Progenitor cell of endocrine pancreas (in vitro differentiated cells): ENCODE measurements at regions not wholly inside any gene's neighbourhood (a gene's known extent, or its start where the extent isn't known, plus 50 kb on each side); places are given as distances from the start of the nearest gene placed in this dataset.

ENCODE experiments used
- DNase-seq: peaks from one replicate; pipeline ENCODE4 v3.0.0; 2021; ENCODE audit warnings: low spot score; ENCODE audit not compliant: unreplicated experiment
- H3K27ac Mint-ChIP-seq: 2 replicates; pipeline ENCODE4 v1.8.0; 2021; ENCODE audit warnings: mild to moderate bottlenecking, moderate library complexity, mixed read lengths
- H3K27me3 Mint-ChIP-seq: 2 replicates; pipeline ENCODE4 v1.8.0; 2021; ENCODE audit warnings: mixed read lengths
- H3K36me3 Mint-ChIP-seq: 2 replicates; pipeline ENCODE4 v1.8.0; 2022; ENCODE audit warnings: mixed read lengths; ENCODE audit not compliant: insufficient read depth
- H3K4me1 Mint-ChIP-seq: 2 replicates; pipeline ENCODE4 v1.8.0; 2021; ENCODE audit warnings: low read depth, mixed read lengths
- H3K4me3 Mint-ChIP-seq: 2 replicates; pipeline ENCODE4 v1.8.0; 2021; ENCODE audit warnings: low read depth, mild to moderate bottlenecking, moderate library complexity, mixed read lengths
- H3K9me3 Mint-ChIP-seq: 2 replicates; pipeline ENCODE4 v1.8.0; 2021; ENCODE audit warnings: low read depth, mixed read lengths
- CTCF ChIP-seq: fragments of 200-600 bp; sonication (generic); IDR thresholded peaks from one replicate; pipeline ENCODE4 v1.5.0; 2021; ENCODE audit warnings: antibody characterized with exemption, mild to moderate bottlenecking; ENCODE audit not compliant: unreplicated experiment

- Mint-ChIP-seq H3K4me1 (peaks cover 6% of the 10 kb centered on the region), H3K4me3 (no peak overlapping the region), H3K9me3 (no peaks in the 10 kb centered on the region), H3K27me3 (peaks cover 7% of the 10 kb centered on the region), H3K36me3 (no peaks in the 10 kb centered on the region), H3K27ac (no peak overlapping the region)
- no peak for TF ChIP-seq CTCF
- DNase-seq: no peak
These were observed 135.9 kb upstream of the NSMCE3 start for GRCh38 chr15:29405564-29405963.

GRCh38 chr15:29403772-29404171 lies 134.2 kb upstream of the NSMCE3 start:
- no peaks in the 10 kb centered on the region for H3K9me3 Mint-ChIP-seq
- DNase-seq: no peak
- H3K4me1 Mint-ChIP-seq: peaks cover 3% of the 10 kb centered on the region
- no peak overlapping the region for H3K4me3 Mint-ChIP-seq
- peak; percentile 40 for TF ChIP-seq CTCF
- H3K27ac Mint-ChIP-seq: no peak overlapping the region
- H3K36me3 Mint-ChIP-seq: no peaks in the 10 kb centered on the region
- no peaks in the 10 kb centered on the region for H3K27me3 Mint-ChIP-seq

GRCh38 chr15:29401644-29402043 lies 132.0 kb upstream of the NSMCE3 start:
- Mint-ChIP-seq H3K36me3 (no peaks in the 10 kb centered on the region), H3K9me3 (no peaks in the 10 kb centered on the region), H3K27me3 (no peaks in the 10 kb centered on the region), H3K27ac (no peak overlapping the region), H3K4me3 (no peak overlapping the region), H3K4me1 (peaks cover 3% of the 10 kb centered on the region)
- no peak for TF ChIP-seq CTCF
- no peak for DNase-seq

GRCh38 chr15:29400701-29401100 lies 131.1 kb upstream of the NSMCE3 start:
- no peak overlapping the region for H3K4me3 Mint-ChIP-seq
- H3K4me1 Mint-ChIP-seq: peaks cover 3% of the 10 kb centered on the region
- H3K27ac Mint-ChIP-seq: no peak overlapping the region
- no peak for DNase-seq
- no peaks in the 10 kb centered on the region for H3K27me3 Mint-ChIP-seq
- no peak for TF ChIP-seq CTCF
- H3K9me3 Mint-ChIP-seq: no peaks in the 10 kb centered on the region
- no peaks in the 10 kb centered on the region for H3K36me3 Mint-ChIP-seq

GRCh38 chr15:29398907-29399306 lies 129.3 kb upstream of the NSMCE3 start:
- H3K27me3 Mint-ChIP-seq: no peaks in the 10 kb centered on the region
- H3K4me3 Mint-ChIP-seq: no peak overlapping the region
- TF ChIP-seq CTCF: no peak
- peaks cover 3% of the 10 kb centered on the region for H3K4me1 Mint-ChIP-seq
- H3K27ac Mint-ChIP-seq: no peak overlapping the region
- no peaks in the 10 kb centered on the region for H3K36me3 Mint-ChIP-seq
- DNase-seq: no peak
- no peaks in the 10 kb centered on the region for H3K9me3 Mint-ChIP-seq
